Hepatocyte (in vitro differentiated cells): ENCODE measurements at regions not wholly inside any gene's neighbourhood (a gene's known extent, or its start where the extent isn't known, plus 50 kb on each side); places are given as distances from the start of the nearest gene placed in this dataset.

Experiments used
- EZH2 ChIP-seq: fragments of 200-600 bp; sonication (generic); IDR thresholded peaks from 2 replicates; pipeline ENCODE4 v1.6.1; 2016; ENCODE audit warnings: antibody characterized with exemption, mild to moderate bottlenecking, borderline replicate concordance
- EZH2phosphoT487 ChIP-seq: fragments of 200-600 bp; sonication (generic); IDR thresholded peaks from one replicate; pipeline ENCODE4 v1.6.1; 2018; ENCODE audit warnings: antibody characterized with exemption, mild to moderate bottlenecking, low read depth, moderate library complexity; ENCODE audit not compliant: unreplicated experiment, severe bottlenecking
- TF ChIP-seq, protein P1 (sequence below): fragments of 200-600 bp; sonication (generic); IDR thresholded peaks from 2 replicates; pipeline ENCODE4 v1.5.1; 2016; ENCODE audit warnings: antibody characterized with exemption, mild to moderate bottlenecking; ENCODE audit not compliant: poor library complexity

DNA sequence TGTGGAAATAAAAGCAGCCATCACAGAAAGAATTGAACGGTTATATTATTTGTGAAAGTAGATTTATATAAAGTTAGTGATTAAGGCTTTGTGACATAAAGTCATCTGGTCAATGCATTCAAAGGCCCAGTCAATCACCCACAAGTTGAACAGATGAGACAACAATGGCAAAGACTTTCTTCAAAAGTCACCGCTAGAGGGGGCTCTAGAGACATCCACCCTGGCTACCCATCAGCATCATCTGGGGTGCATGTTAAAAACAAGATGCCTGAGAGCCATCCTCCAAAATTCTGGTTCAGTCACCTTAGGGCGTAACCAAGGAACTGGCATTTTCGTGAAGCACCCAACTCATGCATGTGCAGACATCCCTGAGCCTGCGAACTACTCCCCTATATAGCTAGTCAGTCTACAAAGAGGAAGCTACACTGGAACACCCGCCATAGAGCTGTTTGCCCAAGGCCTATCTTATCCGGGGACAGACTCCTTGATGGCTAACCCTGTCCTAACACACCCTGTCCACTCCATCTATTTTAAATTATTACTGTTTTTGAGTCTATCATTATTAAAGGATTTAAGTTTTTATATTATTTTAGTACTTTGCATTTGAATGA is 970.5 kb downstream of the UQCRFS1 start:
- TF ChIP-seq, protein P1, sequence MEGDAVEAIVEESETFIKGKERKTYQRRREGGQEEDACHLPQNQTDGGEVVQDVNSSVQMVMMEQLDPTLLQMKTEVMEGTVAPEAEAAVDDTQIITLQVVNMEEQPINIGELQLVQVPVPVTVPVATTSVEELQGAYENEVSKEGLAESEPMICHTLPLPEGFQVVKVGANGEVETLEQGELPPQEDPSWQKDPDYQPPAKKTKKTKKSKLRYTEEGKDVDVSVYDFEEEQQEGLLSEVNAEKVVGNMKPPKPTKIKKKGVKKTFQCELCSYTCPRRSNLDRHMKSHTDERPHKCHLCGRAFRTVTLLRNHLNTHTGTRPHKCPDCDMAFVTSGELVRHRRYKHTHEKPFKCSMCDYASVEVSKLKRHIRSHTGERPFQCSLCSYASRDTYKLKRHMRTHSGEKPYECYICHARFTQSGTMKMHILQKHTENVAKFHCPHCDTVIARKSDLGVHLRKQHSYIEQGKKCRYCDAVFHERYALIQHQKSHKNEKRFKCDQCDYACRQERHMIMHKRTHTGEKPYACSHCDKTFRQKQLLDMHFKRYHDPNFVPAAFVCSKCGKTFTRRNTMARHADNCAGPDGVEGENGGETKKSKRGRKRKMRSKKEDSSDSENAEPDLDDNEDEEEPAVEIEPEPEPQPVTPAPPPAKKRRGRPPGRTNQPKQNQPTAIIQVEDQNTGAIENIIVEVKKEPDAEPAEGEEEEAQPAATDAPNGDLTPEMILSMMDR: peak; percentile 46
- no peak for TF ChIP-seq EZH2phosphoT487
- no peak for TF ChIP-seq EZH2
